ENCODE measurements at regions not wholly inside any gene's neighbourhood (a gene's known extent, or its start where the extent isn't known, plus 50 kb on each side); places are given as distances from the start of the nearest gene placed in this dataset.

GRCh38 chr15:27685644-27686043 is 413.5 kb downstream of the OCA2 start (continued):
- TF ChIP-seq MXI1 (IDR thresholded peaks at IDR 0.05; ENCODE audit: low read depth, low read length) (no peak), DMBX1 (CRISPR knock-in tag; IDR thresholded peaks at IDR 0.05; ENCODE audit: borderline replicate concordance) (no peak), PHF20 (IDR thresholded peaks at IDR 0.05; ENCODE audit: partially characterized antibody) (no peak), ZNF143 (CRISPR knock-in tag; IDR thresholded peaks at IDR 0.05) (no peak), RB1 (IDR thresholded peaks at IDR 0.05; ENCODE audit: low read depth) (no peak), TCF7L2 (IDR thresholded peaks at IDR 0.05; ENCODE audit: low read depth, low read length) (no peak), ZNF217 (CRISPR knock-in tag; IDR thresholded peaks at IDR 0.05) (no peak), FOXM1 (IDR thresholded peaks at IDR 0.05; ENCODE audit: low read depth) (no peak), FOXM1 (CRISPR knock-in tag; IDR thresholded peaks at IDR 0.05; ENCODE audit: low read depth) (no peak), FOSL1 (tag; conservative IDR thresholded peaks at IDR 0.05) (no peak), SP1 (CRISPR knock-in tag; IDR thresholded peaks at IDR 0.05) (no peak), NFATC3 (IDR thresholded peaks at IDR 0.05) (no peak), ZBED1 (IDR thresholded peaks at IDR 0.05) (no peak), ZNF445 (CRISPR knock-in tag; IDR thresholded peaks at IDR 0.05; ENCODE audit: low read depth) (no peak)

DNA sequence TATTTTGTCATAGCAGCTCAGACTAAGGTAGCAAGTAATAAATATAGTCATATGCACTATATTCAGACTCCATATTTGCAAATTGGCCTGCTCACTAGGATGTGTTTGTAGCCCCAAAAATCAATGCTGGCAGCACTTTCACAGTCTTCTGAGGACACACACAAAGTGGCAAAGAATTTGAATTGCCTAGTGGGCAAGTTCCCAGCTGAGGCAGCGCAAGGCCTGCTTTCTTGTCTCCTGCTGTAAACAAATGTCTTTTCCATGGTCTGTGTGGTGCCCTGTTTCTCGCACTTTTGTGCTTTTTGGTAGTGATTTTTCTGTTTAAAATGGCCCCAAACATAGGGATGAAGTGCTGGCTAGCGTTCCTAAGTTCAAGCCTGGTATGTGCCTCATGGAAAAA is 416.0 kb downstream of the OCA2 start:
- no peaks in the 10 kb centered on the region for H3K9me3 ChIP-seq (replicated peaks; ENCODE audit: control insufficient read depth, insufficient read depth, low read depth, low read length)
- H3K79me2 ChIP-seq (ENCODE audit: control insufficient read depth, insufficient read depth, low read length): no peaks in the 10 kb centered on the region
- no peaks in the 10 kb centered on the region for H3K4me1 ChIP-seq (replicated peaks in 1 of 2; ENCODE audit: control insufficient read depth in 2 of 2, insufficient read depth in 2 of 2, low read length in 2 of 2)
- H2AFZ ChIP-seq (ENCODE audit: low read depth, low read length): no peak overlapping the region
- TF ChIP-seq ZNF764 (CRISPR knock-in tag; IDR thresholded peaks at IDR 0.05; ENCODE audit: low read depth): no peak
- TF ChIP-seq RBM25 (IDR thresholded peaks at IDR 0.05; ENCODE audit: low read depth, low read length, severe bottlenecking): no peak
- no peak for TF ChIP-seq SP1 (CRISPR knock-in tag; IDR thresholded peaks at IDR 0.05)
- TF ChIP-seq ZBTB26 (CRISPR knock-in tag; IDR thresholded peaks at IDR 0.05): no peak
- TF ChIP-seq E2F1 (CRISPR knock-in tag; IDR thresholded peaks at IDR 0.05): no peak
- no peak for TF ChIP-seq SIN3A (IDR thresholded peaks at IDR 0.05; ENCODE audit: borderline replicate concordance in 2 of 2, control insufficient read depth in 1 of 2, low read depth in 2 of 2, low read length in 2 of 2)
- no peak for TF ChIP-seq PYGO2 (tag; IDR thresholded peaks at IDR 0.05)
- TF ChIP-seq KAT2B (IDR thresholded peaks at IDR 0.05; ENCODE audit: low read depth, low read length): no peak
- TF ChIP-seq CCNT2 (IDR thresholded peaks at IDR 0.05; ENCODE audit: borderline replicate concordance, extremely low read depth, insufficient read length, low read depth, low read length): no peak
- no peak for TF ChIP-seq HDAC1 (IDR thresholded peaks at IDR 0.05)
- POLR2A ChIA-PET: no interaction called here
- CTCF ChIA-PET (ENCODE audit: low intra/inter-chr PET ratio): no interaction called here
- BruUV-seq (replicated peaks): no TSS peak
- H3K9ac ChIP-seq (ENCODE audit: insufficient read depth in 1 of 2, low read depth in 2 of 2, low read length in 2 of 2): no peak overlapping the region
- peaks cover 8 to 13% of the 10 kb centered on the region in 2 experiments; a peak in 2 of 5 replicates for H3K27me3 ChIP-seq (ENCODE audit: control insufficient read depth in 2 of 2, insufficient read depth in 2 of 2, low read length in 2 of 2)
- FAIRE-seq (no peak), DNase-seq (ENCODE audit: extremely low read depth in 1 of 4, low spot score in 3 of 4) (no peak), ATAC-seq (no peak)
- no peak overlapping the region for H3K27ac ChIP-seq (ENCODE audit: extremely low read depth, low read depth, low read length)
- intact Hi-C loops (cut with micrococcal nuclease) (no loop called here), in situ Hi-C loops (cut with MboI) (no loop called here)
- no peaks in the 10 kb centered on the region for H3K9me1 ChIP-seq (ENCODE audit: control insufficient read depth, insufficient read depth, low read length)
- no peak overlapping the region for H3K4me3 ChIP-seq
- no peaks in the 10 kb centered on the region for H3K36me3 ChIP-seq (ENCODE audit: control insufficient read depth, insufficient read depth, low read length)
- 0% methylated on average over 3 of the region's 3 CpGs for WGBS (ENCODE audit: insufficient coverage, low coverage, missing lambda C conversion rate)
- no peak overlapping the region for H3K4me2 ChIP-seq (ENCODE audit: insufficient read depth, low read length)
- no peaks in the 10 kb centered on the region for H4K20me1 ChIP-seq (replicated peaks; ENCODE audit: control insufficient read depth, insufficient read depth, low read length)
